ENCODE measurements at regions not wholly inside any gene's neighbourhood (a gene's known extent, or its start where the extent isn't known, plus 50 kb on each side); places are given as distances from the start of the nearest gene placed in this dataset.

- TF ChIP-seq CTCF (IDR thresholded peaks at IDR 0.05; ENCODE audit: borderline replicate concordance, insufficient read depth, low read depth, low read length): no peak
- no peak overlapping the region for H3K4me3 ChIP-seq (ENCODE audit: low read depth, low read length)
Observed at GRCh38 chr12:59517522-59517921, 78.3 kb upstream of the SLC16A7 start.

- no peak for TF ChIP-seq CTCF (IDR thresholded peaks at IDR 0.05; ENCODE audit: borderline replicate concordance, insufficient read depth, low read depth, low read length)
- no peak overlapping the region for H3K4me3 ChIP-seq (ENCODE audit: low read depth, low read length)
Observed at GRCh38 chr12:59500915-59501314, 94.9 kb upstream of the SLC16A7 start.

- no peak overlapping the region for H3K4me3 ChIP-seq (ENCODE audit: low read depth, low read length)
- TF ChIP-seq CTCF (IDR thresholded peaks at IDR 0.05; ENCODE audit: borderline replicate concordance, insufficient read depth, low read depth, low read length): no peak
Observed at GRCh38 chr12:59500335-59500734, 95.5 kb upstream of the SLC16A7 start.

GRCh38 chr12:59499774-59500173 is 96.1 kb upstream of the SLC16A7 start:
- no peak for TF ChIP-seq CTCF (IDR thresholded peaks at IDR 0.05; ENCODE audit: borderline replicate concordance, insufficient read depth, low read depth, low read length)
- H3K4me3 ChIP-seq (ENCODE audit: low read depth, low read length): no peak overlapping the region

- H3K4me3 ChIP-seq (ENCODE audit: low read depth, low read length): no peak overlapping the region
Observed at GRCh38 chr12:59494617-59495016, 101.2 kb upstream of the SLC16A7 start.

GRCh38 chr12:59491877-59492276 is 104.0 kb upstream of the SLC16A7 start:
- no peak overlapping the region for H3K4me3 ChIP-seq (ENCODE audit: low read depth, low read length)
- no peak for TF ChIP-seq CTCF (IDR thresholded peaks at IDR 0.05; ENCODE audit: borderline replicate concordance, insufficient read depth, low read depth, low read length)

More at GRCh38 chr12:59494617-59495016, 101.2 kb upstream of the SLC16A7 start:
- TF ChIP-seq CTCF (IDR thresholded peaks at IDR 0.05; ENCODE audit: borderline replicate concordance, insufficient read depth, low read depth, low read length): no peak

- no peak for TF ChIP-seq CTCF (IDR thresholded peaks at IDR 0.05; ENCODE audit: borderline replicate concordance, insufficient read depth, low read depth, low read length)
- H3K4me3 ChIP-seq (ENCODE audit: low read depth, low read length): no peak overlapping the region
Observed at GRCh38 chr12:59486827-59487226, 109.0 kb upstream of the SLC16A7 start.
